T-helper 1 cell (primary cell): ENCODE measurements at regions not wholly inside any gene's neighbourhood (a gene's known extent, or its start where the extent isn't known, plus 50 kb on each side); places are given as distances from the start of the nearest gene placed in this dataset.
"Not testable (repeated sequence)": the region's sequence is repeated elsewhere in the genome, so short reads cannot be mapped to it uniquely, and the experiment has no call there.

Experiments
- DNase-seq, 5 donors: peaks; one replicate each; pipeline ENCODE4 v3.0.0-alpha.2; 2012 to 2020

GRCh38 chr1:182192215-182192614 is 130.7 kb upstream of the ZNF648 start:
- DNase-seq, result no peak

- DNase-seq, result no peak
Measured at GRCh38 chr1:182191381-182192115, 130.0 kb upstream of the ZNF648 start.

GRCh38 chr1:182189535-182190066 is 128.1 kb upstream of the ZNF648 start:
- DNase-seq, result peak in 1 of 5 donors; percentile 31

- no peak for DNase-seq
Measured at GRCh38 chr1:182186757-182187146, 125.2 kb upstream of the ZNF648 start.

- no peak for DNase-seq
Measured at GRCh38 chr1:182185842-182186756, 124.6 kb upstream of the ZNF648 start.

GRCh38 chr1:182185136-182185535 is 123.6 kb upstream of the ZNF648 start:
- DNase-seq, result no peak

GRCh38 chr1:182183606-182184005 is 122.1 kb upstream of the ZNF648 start:
- no peak for DNase-seq

- DNase-seq, result no peak
Measured at GRCh38 chr1:182182311-182182710, 120.8 kb upstream of the ZNF648 start.

- DNase-seq, result no peak
Measured at GRCh38 chr1:182181167-182181572, 119.7 kb upstream of the ZNF648 start.

- DNase-seq, result no peak
Measured at GRCh38 chr1:182175361-182175931, 113.9 kb upstream of the ZNF648 start.

GRCh38 chr1:182174513-182174855 is 113.0 kb upstream of the ZNF648 start:
- DNase-seq, result no peak

GRCh38 chr1:182173808-182174512 is 112.4 kb upstream of the ZNF648 start:
- DNase-seq, result no peak

GRCh38 chr1:182172699-182173098 is 111.2 kb upstream of the ZNF648 start:
- DNase-seq, result no peak

GRCh38 chr1:182170891-182171461 is 109.5 kb upstream of the ZNF648 start:
- no peak for DNase-seq

GRCh38 chr1:182169203-182169602 is 107.7 kb upstream of the ZNF648 start:
- no peak for DNase-seq

- DNase-seq, result no peak
Measured at GRCh38 chr1:182166750-182167149, 105.2 kb upstream of the ZNF648 start.

- no peak for DNase-seq
Measured at GRCh38 chr1:182166321-182166720, 104.8 kb upstream of the ZNF648 start.

- DNase-seq, result no peak
Measured at GRCh38 chr1:182164273-182164672, 102.8 kb upstream of the ZNF648 start.

- no peak for DNase-seq
Measured at GRCh38 chr1:182163821-182164223, 102.3 kb upstream of the ZNF648 start.

- DNase-seq, result no peak
Measured at GRCh38 chr1:182159443-182159842, 97.9 kb upstream of the ZNF648 start.

GRCh38 chr1:182157187-182157586 is 95.7 kb upstream of the ZNF648 start:
- no peak for DNase-seq

GRCh38 chr1:182154425-182154824 is 92.9 kb upstream of the ZNF648 start:
- not testable (repeated sequence) for DNase-seq
